Endothelial cell of umbilical vein (primary cell): ENCODE measurements at regions not wholly inside any gene's neighbourhood (a gene's known extent, or its start where the extent isn't known, plus 50 kb on each side); places are given as distances from the start of the nearest gene placed in this dataset.

Experiments
- BruUV-seq: library from RNA; stranded (reverse); fragments of 400-500 nt; replicated peaks from 2 replicates; lab custom pipeline; 2021; lab: Mats Ljungman, UMichigan
- CTCF ChIA-PET: fragments of 300-600, 350-600 bp; sonication (Branson Sonifier 250); formaldehyde crosslinking; loops from one replicate; lab custom pipeline; 2021; ENCODE audit warnings: antibody characterized with exemption, inconsistent platforms; lab: Charles Lee
- POLR2A ChIA-PET: fragments of 300-600, 350-600 bp; sonication (Branson Sonifier 250); formaldehyde crosslinking; loops from one replicate; lab custom pipeline; 2021; ENCODE audit warnings: antibody characterized with exemption, inconsistent platforms; lab: Charles Lee
- DNase-seq: peaks from one replicate; pipeline ENCODE4 v3.0.0-alpha.2; 2011; ENCODE audit warnings: low read depth, low spot score
- FAIRE-seq: peaks from 2 replicates; lab custom pipeline; 2011; peaks lifted over from hg19 to GRCh38; lab: Jason Lieb, UNC
- H2AFZ ChIP-seq: 2 replicates; pipeline ENCODE4 v1.6.0; 2012; ENCODE audit warnings: low read depth, low read length, control low read depth, inconsistent platforms
- H3K27ac ChIP-seq: 2 replicates; pipeline ENCODE4 v1.5.1; 2011; ENCODE audit warnings: low read depth, mild to moderate bottlenecking, control low read depth, low read length, moderate library complexity; ENCODE audit not compliant: insufficient read depth
- H3K27me3 ChIP-seq, 2 experiments: 2 replicates each; pipeline versions ENCODE4 v1.6.0 to v1.6.1; 2011; ENCODE audit warnings: low read length in 2 of 2, mixed read lengths in 1 of 2; ENCODE audit not compliant: control insufficient read depth in 2 of 2, insufficient read depth in 2 of 2
- H3K36me3 ChIP-seq, 2 experiments: 2 replicates in 1 of 2; 3 replicates in 1 of 2; pipeline ENCODE4 v1.5.1; 2011; ENCODE audit warnings: low read length in 2 of 2, mild to moderate bottlenecking in 1 of 2, moderate library complexity in 1 of 2; ENCODE audit not compliant: control insufficient read depth in 2 of 2, insufficient read depth in 2 of 2; ENCODE audit errors: extremely low read depth in 1 of 2
- H3K4me1 ChIP-seq: 3 replicates; pipeline ENCODE4 v1.5.1; 2011; ENCODE audit warnings: mild to moderate bottlenecking, low read length; ENCODE audit not compliant: control insufficient read depth, insufficient read depth; ENCODE audit errors: extremely low read depth
- H3K4me2 ChIP-seq: 2 replicates; pipeline ENCODE4 v1.6.1; 2011; ENCODE audit warnings: low read length, control low read depth, mixed read lengths; ENCODE audit not compliant: insufficient read depth
- H3K4me3 ChIP-seq, 3 experiments: fragments of 200-600 bp in 1 of 3; sonication (generic), shearing (Covaris generic) in 1 of 3; replicated peaks in 1 of 3; 2 replicates each; pipeline ENCODE4 v1.5.1; 2011 to 2016; ENCODE audit warnings: control low read depth in 3 of 3, low read length in 3 of 3, mild to moderate bottlenecking in 2 of 3, inconsistent platforms in 1 of 3, low read depth in 1 of 3, moderate library complexity in 1 of 3; ENCODE audit not compliant: insufficient read depth in 1 of 3
- H3K79me2 ChIP-seq: 2 replicates; pipeline ENCODE4 v1.6.0; 2012; ENCODE audit warnings: low read length, inconsistent platforms; ENCODE audit not compliant: control insufficient read depth, insufficient read depth
- H3K9ac ChIP-seq: replicated peaks from 2 replicates; pipeline ENCODE3; 2011; ENCODE audit warnings: low read length, control low read depth; ENCODE audit not compliant: insufficient read depth; ENCODE audit errors: extremely low read depth
- H3K9me1 ChIP-seq: replicated peaks from 3 replicates; pipeline ENCODE4 v1.6.0; 2011; ENCODE audit warnings: mild to moderate bottlenecking, low read length; ENCODE audit not compliant: control insufficient read depth, insufficient read depth; ENCODE audit errors: extremely low read depth
- H3K9me3 ChIP-seq: replicated peaks from 2 replicates; pipeline ENCODE4 v1.5.1; 2012; ENCODE audit warnings: low read length, inconsistent platforms; ENCODE audit not compliant: control insufficient read depth, insufficient read depth
- H4K20me1 ChIP-seq: replicated peaks from 2 replicates; pipeline ENCODE3; 2011; ENCODE audit warnings: mild to moderate bottlenecking, low read length; ENCODE audit not compliant: control insufficient read depth, insufficient read depth; ENCODE audit errors: extremely low read depth
- CTCF ChIP-seq, 2 donors: IDR thresholded peaks; 1 replicate in 1 of 2; 2 replicates in 1 of 2; pipeline ENCODE4 v1.5.1; 2011; ENCODE audit warnings: low read length in 2 of 2, mild to moderate bottlenecking in 2 of 2, moderate library complexity in 2 of 2, control low read depth in 1 of 2, inconsistent platforms in 1 of 2, low read depth in 1 of 2; ENCODE audit not compliant: insufficient read depth in 1 of 2; ENCODE audit errors: extremely low read depth in 1 of 2
- EZH2 ChIP-seq: IDR thresholded peaks from 2 replicates; pipeline ENCODE4 v1.6.1; 2012; ENCODE audit warnings: borderline replicate concordance, low read depth, mild to moderate bottlenecking, moderate library complexity, low read length, inconsistent platforms; ENCODE audit not compliant: severe bottlenecking
- FOS ChIP-seq: IDR thresholded peaks from 2 replicates; pipeline ENCODE4 v1.6.1; 2011; ENCODE audit warnings: mild to moderate bottlenecking, low read length, moderate library complexity, borderline replicate concordance; ENCODE audit not compliant: insufficient read depth
- GATA2 ChIP-seq: IDR thresholded peaks from 2 replicates; pipeline ENCODE4 v1.7.0; 2011; ENCODE audit warnings: low read depth, mild to moderate bottlenecking, moderate library complexity, mixed read lengths, low read length; ENCODE audit not compliant: insufficient read length, insufficient read depth
- JUN ChIP-seq: IDR thresholded peaks from 2 replicates; pipeline ENCODE4 v1.6.1; 2011; ENCODE audit warnings: borderline replicate concordance, low read depth; ENCODE audit not compliant: insufficient read length, insufficient read depth
- MAX ChIP-seq: IDR thresholded peaks from 2 replicates; pipeline ENCODE4 v1.6.1; 2011; ENCODE audit not compliant: insufficient read depth, insufficient read length
- MYC ChIP-seq: IDR thresholded peaks from one replicate; pipeline ENCODE4 v1.6.1; 2011; ENCODE audit warnings: mild to moderate bottlenecking, low read depth, low read length
- POLR2A ChIP-seq: IDR thresholded peaks from 2 replicates; pipeline ENCODE4 v1.6.1; 2012; ENCODE audit warnings: low read depth, mild to moderate bottlenecking, control low read depth, low read length
- POLR2AphosphoS5 ChIP-seq: IDR thresholded peaks from 2 replicates; pipeline ENCODE4 v1.6.1; 2012; ENCODE audit warnings: low read depth, mild to moderate bottlenecking, control low read depth, low read length, moderate library complexity; ENCODE audit not compliant: insufficient read depth
- dilution Hi-C: fragments of 300-500 bp; cut with MboI; formaldehyde crosslinking; loops from one replicate; pipeline ENCODE4 v1.15.0; 2019; ENCODE audit warnings: low sequenced_read_pairs; ENCODE audit not compliant: extremely low pct_ligation_motif_present
- intact Hi-C: fragments of 100-400 bp; cut with micrococcal nuclease; formaldehyde crosslinking; loops from one replicate; pipeline ENCODE4 v1.10.0; 2022

GRCh38 chrX:964831-965416, 247.5 kb downstream of the CRLF2 start:
- H3K9me3 ChIP-seq: no peaks in the 10 kb centered on the region
- no peaks in the 10 kb centered on the region for H4K20me1 ChIP-seq
- DNase-seq (no peak), FAIRE-seq (no peak)
- no peak overlapping the region for H3K4me2 ChIP-seq
- H3K27ac ChIP-seq: no peak overlapping the region
- no peaks in the 10 kb centered on the region for H3K9me1 ChIP-seq
- dilution Hi-C loops: no loop called here
- no peak overlapping the region for H3K4me3 ChIP-seq
- no peaks in the 10 kb centered on the region for H3K4me1 ChIP-seq
- BruUV-seq: no TSS peak
- H3K9ac ChIP-seq: no peak overlapping the region
- no peak overlapping the region for H2AFZ ChIP-seq
- CTCF ChIA-PET: no interaction called here
- no peaks in the 10 kb centered on the region for H3K27me3 ChIP-seq
- POLR2A ChIA-PET: no interaction called here
- no peaks in the 10 kb centered on the region for H3K36me3 ChIP-seq
- no peaks in the 10 kb centered on the region for H3K79me2 ChIP-seq
- TF ChIP-seq MYC (no peak), FOS (no peak), GATA2 (no peak), CTCF (IDR thresholded peaks at IDR 0.05; ENCODE audit: extremely low read depth in 1 of 2, insufficient read depth in 1 of 2, low read depth in 1 of 2, low read length in 2 of 2) (no peak), POLR2AphosphoS5 (no peak), JUN (no peak), EZH2 (no peak), MAX (no peak), POLR2A (no peak)
- intact Hi-C loops: no loop called here
